HG03108 (cell line): ENCODE measurements at regions not wholly inside any gene's neighbourhood (a gene's known extent, or its start where the extent isn't known, plus 50 kb on each side); places are given as distances from the start of the nearest gene placed in this dataset.

Experiments used
- ATAC-seq: cut with Tn5 transposase; IDR thresholded peaks from one replicate; pipeline ENCODE4 v1.9.1; 2021; ENCODE audit warnings: moderate library complexity; ENCODE audit not compliant: unreplicated experiment

DNA sequence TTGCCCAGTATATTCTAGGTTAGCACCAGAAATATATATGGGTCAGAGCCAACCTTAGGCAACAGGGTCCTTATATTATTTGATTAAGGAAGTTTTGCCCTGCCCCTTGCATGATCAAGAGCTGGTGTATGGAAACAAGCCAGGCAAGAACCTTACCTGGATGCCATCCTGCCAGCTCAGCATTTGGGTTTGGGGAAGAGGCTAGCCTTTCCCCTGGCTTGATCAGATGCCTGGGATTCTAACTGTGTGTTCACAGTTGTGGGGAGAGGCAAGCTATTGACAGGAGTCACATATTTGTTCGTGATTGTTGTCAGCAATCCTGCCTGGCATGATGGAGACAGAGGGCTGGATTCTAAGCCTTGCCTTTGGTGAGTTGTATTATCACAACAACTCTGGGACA, 260.0 kb upstream of the DACH1 start:
- no peak for ATAC-seq

DNA sequence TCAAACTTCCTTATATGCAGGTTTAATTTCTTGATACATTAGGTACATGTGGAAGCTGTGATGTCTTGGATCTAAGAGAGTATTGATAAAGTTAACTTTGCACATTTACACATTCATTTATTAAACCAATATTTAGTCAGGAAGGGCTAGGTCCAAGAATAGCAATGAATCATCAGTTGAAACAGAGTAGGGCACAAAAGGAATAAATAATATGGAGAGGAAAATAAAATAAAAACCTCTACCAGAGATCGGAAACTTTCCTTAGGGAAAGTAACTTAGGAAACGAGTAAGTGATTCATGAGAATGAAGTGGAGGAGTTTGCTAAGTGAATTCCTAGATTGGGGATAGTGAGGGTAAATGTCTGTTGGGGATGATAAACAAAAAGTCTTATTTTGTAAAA, 259.4 kb upstream of the DACH1 start:
- no peak for ATAC-seq

DNA sequence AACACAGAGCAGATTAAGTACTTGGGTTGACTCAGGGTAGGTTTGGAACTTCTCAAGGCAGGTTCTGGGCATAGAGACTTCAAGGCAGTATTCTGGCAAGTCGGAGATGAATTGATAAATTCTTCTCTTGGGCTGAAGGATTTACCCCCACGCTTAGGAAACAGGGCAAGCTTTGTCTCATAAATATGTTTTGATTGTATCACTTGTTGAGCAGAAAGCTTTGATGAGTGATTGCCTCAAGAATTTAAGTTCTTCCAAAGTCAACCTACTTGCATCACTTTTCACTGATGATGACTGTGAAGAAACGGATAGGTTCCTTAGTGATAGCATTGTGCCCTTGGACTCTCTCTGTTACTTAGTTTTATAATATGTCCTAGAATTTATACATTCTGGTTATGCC, 258.6 kb upstream of the DACH1 start:
- ATAC-seq, result no peak

DNA sequence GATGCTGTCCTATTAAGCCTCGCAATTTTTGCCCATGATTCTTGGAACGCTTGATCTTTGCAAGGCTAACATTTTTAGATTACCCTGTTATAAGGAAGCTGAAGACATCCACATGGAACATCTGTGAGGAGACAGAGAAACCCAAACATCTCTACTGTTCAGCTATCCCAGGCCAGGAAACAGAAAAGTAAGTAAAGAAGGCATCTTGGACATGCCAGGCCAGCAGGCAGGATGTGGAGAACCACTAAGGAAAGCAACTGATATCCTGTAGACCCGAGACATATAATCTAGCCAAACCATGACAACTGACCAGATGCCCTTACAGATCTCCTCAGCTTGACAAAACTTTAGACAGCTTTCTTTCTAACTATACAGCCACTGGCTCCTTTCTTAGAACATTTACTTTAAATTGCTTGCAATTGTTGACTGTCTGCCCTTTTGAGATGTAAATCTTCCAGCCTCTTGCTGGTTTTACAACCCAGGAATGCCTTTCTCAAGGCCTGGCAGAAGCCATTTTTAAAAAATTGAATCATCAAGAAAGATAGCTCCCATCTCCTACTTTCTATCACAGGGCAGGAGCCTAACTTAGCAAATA, 255.8 kb upstream of the DACH1 start:
- ATAC-seq, result no peak

DNA sequence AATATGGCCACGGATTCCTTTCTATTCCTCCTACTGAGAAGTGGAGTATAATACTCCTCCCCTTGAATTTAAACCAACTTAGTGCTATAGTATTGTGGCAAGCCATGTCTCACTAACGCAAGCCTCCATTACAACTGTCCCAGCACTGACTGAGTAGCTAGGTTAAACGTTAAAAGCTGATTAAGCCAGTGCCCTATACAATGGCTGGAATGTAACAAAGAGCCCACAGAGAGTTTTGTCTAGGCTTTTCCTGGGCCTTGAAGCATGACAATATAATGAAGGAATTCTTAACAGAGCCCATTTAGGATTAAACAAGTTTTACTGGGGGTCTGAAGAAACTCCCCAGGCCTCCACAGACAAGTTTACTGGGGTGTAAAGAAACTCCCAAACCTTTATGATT, 254.5 kb upstream of the DACH1 start:
- ATAC-seq, result no peak

DNA sequence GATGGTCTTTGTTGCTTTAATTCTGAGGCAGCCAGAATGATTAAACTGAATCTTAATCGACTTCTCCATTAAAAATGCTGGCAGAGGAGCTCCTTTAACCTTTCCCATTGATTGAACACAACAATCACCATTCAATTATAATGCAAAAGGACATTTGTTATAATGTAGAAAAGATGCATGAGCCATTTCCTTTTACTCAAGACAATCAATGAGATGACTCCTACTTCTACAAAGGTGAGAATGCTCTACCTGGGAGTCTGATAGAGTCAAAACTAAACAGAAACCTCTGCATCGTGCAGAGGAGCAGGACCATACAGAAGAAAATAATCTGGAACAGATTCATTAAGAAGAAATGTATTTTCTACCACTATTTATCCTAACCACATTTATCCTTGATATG, 253.6 kb upstream of the DACH1 start:
- no peak for ATAC-seq

DNA sequence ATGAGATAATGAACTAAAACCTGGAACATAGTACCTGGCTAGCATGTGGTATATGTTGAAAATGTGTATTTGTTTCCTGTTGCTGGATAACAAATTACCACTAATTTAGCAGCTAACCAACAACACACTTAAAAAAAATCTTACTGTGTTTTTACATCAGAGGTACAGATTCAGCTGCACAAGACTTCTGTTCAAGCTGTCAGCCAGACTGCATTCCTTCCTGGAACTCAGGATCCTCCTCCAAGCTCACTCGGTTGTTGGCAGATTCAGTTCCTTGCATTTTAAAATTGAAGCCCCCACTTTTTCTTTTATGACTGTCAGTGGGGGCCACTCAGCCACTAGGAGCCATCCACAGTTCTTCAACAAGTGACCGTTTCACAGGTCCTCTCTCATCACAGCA, 246.9 kb upstream of the DACH1 start:
- no peak for ATAC-seq

DNA sequence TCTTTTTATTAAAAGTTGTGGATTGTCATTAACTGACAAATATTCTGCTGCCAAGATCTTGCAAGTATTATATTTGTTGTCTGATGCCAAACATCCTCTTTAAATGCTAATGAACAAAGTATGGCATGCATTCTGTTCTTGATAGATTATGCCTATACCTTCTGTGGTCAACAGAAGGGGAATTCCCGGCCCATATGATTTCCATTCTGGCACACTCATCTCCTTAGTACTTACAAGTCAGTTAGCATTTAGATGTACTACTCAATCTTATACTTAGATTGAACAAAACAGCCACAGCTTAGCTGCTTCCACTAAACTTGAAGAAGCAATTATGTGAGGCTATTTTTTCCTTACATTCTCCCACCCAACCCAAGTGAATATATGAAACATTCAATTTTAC, 246.1 kb upstream of the DACH1 start:
- ATAC-seq, result no peak

DNA sequence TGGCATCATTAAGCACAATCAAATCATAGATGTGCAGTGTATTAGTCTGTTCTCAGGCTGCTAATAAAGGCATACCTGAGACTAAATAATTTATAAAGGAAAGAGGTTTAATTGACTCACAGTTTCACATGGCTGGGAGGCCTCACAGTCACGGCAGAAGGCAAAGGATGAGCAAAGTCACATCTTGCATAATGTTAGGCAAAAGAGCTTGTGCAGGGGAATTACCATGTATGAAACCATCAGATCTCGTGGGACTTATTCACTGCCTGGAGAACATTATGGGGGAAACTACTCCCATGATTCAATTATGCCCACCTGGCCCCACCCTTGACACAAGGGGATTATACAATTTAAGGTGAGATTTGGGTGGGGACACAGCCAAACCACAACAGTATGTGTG, 245.2 kb upstream of the DACH1 start:
- no peak for ATAC-seq

DNA sequence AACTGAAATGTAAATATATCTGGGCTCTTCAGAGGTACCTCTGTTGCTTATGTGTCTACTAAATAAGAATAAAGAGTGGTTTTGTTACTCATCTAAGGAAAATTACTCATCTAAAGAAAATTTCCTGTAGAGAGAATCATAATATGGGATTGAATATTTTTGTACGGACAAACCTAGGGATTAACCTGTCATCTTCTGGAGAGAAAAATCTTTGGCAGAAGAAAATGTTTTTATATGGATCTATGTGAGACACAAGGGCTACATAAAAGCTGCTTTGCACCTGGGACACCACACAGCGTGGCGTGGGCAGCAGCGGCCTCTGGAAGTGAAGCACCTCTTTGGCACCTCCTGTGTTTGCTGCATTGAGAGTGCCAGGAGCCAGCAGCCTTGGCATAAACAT, 242.9 kb upstream of the DACH1 start:
- ATAC-seq, result no peak

DNA sequence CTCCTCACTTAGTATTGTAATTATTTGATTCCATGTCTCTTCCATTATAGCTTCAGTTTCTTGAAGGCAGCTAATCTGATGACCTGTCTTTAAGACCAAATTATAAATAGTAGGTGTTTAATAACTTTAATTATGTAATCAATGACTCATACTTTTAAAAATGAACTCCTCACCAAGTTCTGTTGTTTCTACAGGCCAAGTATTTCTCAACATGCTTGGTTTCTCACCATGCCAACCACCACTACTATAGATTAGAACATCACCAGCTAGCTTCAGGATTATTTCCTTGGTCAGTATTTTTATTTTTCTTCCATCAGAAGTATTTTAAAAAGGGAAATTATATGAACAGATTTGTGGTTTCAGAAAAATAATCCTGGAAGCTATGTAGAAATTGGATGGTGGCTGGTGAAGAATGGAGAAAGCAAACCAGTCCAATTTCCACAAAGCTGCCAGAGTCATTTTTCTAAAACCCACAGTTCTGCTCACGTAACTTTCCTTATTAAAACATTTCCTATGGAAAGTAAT, 237.7 kb upstream of the DACH1 start:
- no peak for ATAC-seq

DNA sequence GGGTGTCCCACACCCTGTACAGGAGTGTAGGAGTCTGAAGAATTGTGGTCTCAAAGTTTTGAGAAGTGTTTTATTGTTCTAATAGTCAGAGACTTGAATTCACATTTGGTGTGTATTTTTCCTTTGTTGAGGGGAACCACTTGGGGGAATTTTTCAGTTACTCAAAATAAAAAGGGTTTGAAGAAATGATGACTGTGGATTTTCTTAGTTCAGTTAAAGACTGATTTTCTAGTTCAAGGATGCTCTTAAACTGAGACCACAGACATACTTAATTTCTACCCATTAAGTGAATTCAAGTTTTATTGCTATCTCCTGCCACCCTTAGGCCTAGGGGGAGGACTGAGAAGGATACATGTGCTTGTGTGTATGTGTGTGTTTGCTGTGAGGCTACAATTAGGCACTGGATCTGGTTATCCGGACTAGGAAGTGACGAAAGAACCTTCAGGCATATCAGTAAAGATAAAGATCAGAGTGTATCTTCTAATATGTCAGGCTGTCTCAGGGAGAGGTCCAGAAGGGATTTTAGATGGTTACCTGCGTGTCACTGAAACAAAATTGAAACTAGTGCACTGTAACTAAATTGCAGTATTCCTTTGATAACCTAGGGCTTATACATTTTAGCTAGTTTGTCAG, 234.9 kb upstream of the DACH1 start:
- ATAC-seq, result no peak

DNA sequence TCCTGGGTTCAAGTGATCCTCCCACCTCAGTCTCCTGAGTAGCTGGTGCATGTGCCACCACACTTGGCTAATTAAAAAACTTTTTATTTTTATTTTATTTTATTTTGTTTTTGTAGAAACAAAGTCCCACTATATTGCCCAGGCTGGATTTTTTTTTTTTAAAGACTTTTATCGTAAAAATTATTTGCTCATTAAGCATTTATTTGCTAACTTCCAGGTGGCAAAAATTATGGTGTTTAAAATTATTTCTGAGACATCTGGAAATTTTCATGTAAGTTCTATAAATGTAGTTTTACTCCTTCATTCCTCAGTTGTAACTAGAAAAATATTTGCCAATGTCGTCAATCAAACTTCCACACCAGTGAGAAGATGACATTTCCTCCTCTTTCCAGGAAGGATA, 233.3 kb upstream of the DACH1 start:
- ATAC-seq, result no peak

DNA sequence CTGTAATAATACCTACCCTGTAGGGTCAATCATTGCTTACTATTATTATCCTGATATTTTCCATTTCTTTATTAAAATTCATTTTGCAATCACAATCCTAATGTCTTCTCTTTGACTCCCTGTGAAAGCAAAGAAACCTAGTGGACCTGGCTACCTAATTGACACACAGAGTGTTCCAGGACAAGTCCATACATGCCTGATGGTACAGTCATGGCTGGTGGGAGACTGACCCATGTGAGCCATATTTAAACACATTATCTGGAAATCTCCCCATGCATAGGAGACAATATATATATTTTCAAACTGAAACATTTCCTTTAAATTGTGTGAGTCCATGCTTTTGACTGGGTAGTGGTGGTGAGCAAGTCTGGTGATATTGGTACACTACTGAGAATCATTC, 230.6 kb upstream of the DACH1 start:
- ATAC-seq, result no peak

DNA sequence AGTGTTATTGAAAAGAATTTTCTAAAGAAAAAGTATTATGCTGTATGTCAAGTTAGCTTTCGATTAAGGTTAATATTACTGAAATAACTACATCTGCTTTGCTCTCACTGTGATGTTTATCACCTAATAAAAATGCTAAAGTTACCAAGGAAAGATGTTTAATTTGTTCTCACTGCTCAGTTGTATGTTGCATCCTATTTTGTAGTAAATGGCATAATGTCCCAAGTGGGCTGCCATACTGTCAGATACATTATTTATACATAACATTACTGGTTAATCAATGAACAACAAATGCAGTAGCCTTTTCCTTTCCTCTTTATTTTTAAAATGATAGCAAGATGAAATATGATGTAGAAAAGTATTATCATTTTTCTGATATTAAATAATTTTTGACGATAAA, 226.3 kb upstream of the DACH1 start:
- no peak for ATAC-seq

DNA sequence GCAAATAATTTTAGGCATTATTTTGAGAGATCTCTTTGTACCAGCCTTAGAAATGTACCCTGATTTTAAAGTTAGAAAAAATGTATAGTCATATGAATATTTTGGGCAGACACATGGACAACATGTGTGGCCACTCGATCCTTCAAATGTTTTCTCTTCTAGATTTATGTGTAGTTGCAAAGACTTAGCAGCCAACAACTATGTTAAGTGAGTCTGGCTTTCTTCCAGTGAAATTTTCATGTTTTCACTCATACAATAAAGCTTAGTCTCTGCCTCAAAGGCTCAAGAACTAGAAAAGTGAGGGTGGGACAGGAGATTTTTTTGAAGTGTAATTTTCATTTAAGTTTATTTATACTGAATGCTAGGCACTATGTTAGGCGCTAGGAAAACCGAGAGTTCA, 207.7 kb upstream of the DACH1 start:
- no peak for ATAC-seq

DNA sequence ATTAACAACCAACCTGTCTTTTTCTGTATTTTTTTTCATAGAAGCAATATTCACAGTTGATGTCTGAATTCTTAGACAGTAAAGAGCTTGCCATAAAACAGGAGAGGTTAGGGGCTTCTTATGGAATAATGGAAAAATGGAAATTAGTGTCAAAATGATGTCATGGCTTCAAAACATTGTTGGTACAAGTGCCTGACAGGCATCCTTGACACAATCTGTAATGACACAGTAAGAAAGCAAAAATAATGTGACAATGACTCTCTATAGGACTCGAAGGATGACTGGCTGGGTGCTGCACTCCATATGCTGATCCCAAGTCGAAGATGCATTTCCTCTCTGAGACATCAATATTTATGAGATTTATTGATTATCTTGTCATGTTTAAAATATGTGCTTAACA, 205.3 kb upstream of the DACH1 start:
- no peak for ATAC-seq

DNA sequence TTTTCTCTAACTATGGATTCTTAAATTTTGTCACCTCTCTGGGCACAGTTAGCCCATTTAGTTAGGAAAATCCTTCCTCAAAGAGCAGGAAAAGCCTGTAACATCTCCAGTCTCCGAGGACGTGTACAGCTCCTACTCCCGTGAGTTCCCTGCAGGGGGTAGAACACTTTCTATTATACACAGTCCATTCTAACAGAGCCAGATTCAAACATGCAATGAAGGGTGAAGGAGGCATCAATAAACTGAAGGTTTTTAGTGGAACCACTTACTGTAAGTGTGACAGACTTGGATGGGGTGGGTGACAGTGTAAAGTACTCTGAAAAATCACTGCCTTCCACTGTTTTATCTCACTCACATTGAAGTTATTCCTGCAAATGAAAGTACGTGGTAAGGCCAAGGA, 204.7 kb upstream of the DACH1 start:
- ATAC-seq, result no peak

DNA sequence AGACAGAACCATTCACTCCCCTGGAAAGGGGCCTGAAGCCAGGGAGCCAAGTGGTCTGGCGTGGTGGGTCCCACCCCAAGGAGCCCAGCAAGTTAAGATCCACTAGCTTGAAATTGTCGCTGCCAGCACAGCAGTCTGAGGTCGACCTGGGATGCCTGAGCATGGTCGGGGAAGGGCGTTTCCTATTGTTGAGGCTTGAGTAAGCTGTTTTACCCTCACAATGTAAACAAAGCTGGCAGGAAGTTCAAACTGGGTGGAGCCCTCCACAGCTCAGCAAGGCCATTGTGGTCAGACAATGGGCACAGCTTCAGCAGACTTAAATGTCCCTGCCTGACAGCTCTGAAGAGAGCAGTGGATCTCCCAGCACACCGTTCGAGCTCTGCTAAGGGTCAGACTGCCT, 195.6 kb upstream of the DACH1 start:
- no peak for ATAC-seq

DNA sequence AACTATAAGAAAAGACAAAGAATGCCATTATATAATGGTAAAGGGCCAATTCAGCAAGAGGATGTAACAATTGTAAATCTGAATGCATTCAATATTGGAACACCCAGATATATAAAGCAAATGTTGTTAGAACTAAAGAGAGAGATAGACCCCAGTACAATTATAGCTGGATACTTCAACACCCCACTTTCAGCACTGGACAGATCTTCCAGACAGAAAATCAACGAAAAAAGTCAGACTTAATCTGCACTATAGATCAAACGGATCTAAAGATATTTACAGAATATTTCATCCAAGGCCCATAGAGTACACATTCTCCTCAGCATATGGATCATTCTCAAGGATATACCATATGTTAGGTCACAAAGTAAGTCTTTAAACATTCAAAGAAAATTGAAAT, 194.6 kb upstream of the DACH1 start:
- ATAC-seq, result no peak

DNA sequence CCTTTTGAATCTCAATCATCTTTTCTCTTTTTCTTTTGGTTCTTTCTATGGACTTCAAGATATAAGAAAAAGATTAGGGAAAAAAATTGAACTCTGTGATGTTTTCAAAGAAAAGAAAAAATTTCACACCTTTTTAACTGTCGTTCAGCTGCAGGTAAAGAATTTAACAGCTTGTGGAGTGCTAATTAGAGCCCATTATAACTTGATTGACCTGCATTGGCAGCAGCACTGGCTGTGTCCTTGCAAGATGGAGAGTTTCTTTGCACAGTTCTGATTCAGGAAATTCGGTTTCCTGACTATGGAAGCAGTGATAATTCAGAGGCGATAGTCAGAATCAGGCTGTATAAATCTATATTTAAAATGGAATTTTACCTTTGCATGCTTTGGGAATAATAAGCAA, 183.2 kb upstream of the DACH1 start:
- no peak for ATAC-seq

DNA sequence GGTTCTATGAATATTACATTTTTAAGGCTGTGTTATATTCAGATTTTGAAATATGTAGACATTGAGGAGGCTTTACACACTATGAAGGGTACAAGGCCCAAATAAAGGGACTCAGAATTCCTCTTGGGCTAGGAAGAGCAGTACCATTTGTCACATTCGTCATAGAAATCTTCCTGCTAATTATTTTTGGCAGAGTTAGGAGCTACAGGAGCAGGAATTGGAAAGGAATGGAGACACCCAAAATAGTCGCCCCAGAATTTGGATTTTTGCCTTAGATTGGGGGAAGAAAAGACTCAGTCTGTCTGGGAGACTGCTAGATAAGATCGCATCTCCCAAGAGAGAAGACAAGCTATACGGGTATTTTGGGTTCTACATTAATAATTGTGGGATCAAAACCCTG, 176.4 kb upstream of the DACH1 start:
- no peak for ATAC-seq

DNA sequence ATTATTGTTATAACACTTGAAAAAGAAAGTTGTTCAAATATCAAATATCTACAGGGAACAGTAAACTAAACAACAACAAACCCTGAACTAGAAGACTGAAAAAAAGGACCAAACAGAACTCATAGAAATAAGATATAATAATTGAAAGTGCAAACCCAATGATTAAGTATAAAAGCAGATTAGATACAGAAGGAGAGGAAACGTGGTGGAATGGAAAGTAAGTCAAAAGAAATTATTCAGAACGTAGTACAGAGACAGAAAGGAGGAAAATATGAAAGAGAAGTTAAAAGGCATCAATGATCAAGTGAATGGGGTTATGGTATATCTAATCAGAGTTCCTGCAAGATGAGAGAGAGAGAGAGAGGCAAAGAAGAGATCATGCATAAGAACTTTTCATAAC, 174.2 kb upstream of the DACH1 start:
- ATAC-seq, result no peak
